A673 (cell line): ENCODE measurements at regions not wholly inside any gene's neighbourhood (a gene's known extent, or its start where the extent isn't known, plus 50 kb on each side); places are given as distances from the start of the nearest gene placed in this dataset.

ENCODE experiments used
- EZH2 ChIP-seq: fragments of 200-600 bp; sonication (generic); IDR thresholded peaks from 2 replicates; pipeline ENCODE4 v1.6.1; 2017; ENCODE audit warnings: borderline replicate concordance, low read depth, mild to moderate bottlenecking, mixed read lengths, antibody characterized with exemption, low read length; ENCODE audit not compliant: poor library complexity, severe bottlenecking
- TF ChIP-seq, protein P1 (sequence below): fragments of 300-800, 200-600 bp; sonication (generic); conservative IDR thresholded peaks from 2 replicates; pipeline ENCODE4 v1.5.1; 2017; ENCODE audit warnings: low read depth, mild to moderate bottlenecking, antibody characterized with exemption, low read length, moderate library complexity, mixed read lengths

DNA sequence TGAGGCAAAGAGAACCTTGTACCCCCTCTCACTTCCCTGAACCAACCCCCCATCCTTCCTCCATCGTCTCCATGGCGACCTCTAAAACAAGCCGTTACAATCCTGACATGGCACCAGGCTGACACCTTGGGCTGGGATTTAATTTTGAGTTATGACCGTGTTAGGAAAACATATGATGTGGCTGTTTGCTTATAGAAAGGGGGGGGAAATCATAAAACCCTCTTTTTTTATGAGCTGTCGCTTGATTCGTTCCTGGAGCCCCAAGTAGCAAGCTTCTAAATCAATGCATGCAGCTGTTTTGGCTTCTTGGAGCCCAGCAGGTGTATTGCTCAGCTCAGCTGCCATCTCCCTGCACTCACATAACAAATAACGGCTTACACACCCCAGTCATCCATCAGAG is 301.2 kb upstream of the SPAG17 start:
- TF ChIP-seq, protein P1, sequence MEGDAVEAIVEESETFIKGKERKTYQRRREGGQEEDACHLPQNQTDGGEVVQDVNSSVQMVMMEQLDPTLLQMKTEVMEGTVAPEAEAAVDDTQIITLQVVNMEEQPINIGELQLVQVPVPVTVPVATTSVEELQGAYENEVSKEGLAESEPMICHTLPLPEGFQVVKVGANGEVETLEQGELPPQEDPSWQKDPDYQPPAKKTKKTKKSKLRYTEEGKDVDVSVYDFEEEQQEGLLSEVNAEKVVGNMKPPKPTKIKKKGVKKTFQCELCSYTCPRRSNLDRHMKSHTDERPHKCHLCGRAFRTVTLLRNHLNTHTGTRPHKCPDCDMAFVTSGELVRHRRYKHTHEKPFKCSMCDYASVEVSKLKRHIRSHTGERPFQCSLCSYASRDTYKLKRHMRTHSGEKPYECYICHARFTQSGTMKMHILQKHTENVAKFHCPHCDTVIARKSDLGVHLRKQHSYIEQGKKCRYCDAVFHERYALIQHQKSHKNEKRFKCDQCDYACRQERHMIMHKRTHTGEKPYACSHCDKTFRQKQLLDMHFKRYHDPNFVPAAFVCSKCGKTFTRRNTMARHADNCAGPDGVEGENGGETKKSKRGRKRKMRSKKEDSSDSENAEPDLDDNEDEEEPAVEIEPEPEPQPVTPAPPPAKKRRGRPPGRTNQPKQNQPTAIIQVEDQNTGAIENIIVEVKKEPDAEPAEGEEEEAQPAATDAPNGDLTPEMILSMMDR: no peak
- no peak for TF ChIP-seq EZH2
